Jurkat, Clone E6-1 (cell line): ENCODE measurements at regions not wholly inside any gene's neighbourhood (a gene's known extent, or its start where the extent isn't known, plus 50 kb on each side); places are given as distances from the start of the nearest gene placed in this dataset.

Experiments used
- DNase-seq: peaks from one replicate; pipeline ENCODE4 v3.0.0-alpha.2; 2011; ENCODE audit warnings: low read depth, low spot score
- H3K4me3 ChIP-seq: 2 replicates; pipeline ENCODE4 v1.5.1; 2011; ENCODE audit warnings: mild to moderate bottlenecking, low read length, control low read depth, moderate library complexity

DNA sequence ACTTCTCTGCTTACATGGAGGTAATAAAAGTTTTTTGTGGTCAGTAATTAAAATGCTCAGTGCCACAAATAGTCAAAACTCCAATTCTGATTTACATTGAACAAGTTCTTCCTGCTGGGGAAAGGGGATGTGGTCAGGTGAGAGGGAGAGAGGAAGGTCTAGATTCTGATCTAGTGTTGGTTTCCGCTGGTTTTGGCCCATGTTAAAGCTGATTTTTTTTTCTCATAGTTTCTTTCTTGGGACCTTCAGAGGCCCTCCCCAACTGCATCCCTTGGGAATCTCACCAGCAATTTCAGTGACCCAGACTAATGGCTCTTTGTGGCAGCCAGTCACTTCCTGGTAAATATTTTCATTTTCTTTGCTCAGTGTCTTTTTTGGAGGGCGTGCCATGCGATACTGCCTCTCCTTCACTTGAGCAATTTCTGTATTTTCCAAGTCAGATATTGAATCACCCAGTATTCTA, 332.7 kb downstream of the RAPGEF2 start:
- no peak for DNase-seq

GRCh38 chr4:159443975-159444374, 341.1 kb downstream of the RAPGEF2 start:
- H3K4me3 ChIP-seq = no peak overlapping the region
- no peak for DNase-seq

More for the DNA sequence above, 332.7 kb downstream of the RAPGEF2 start:
- no peak overlapping the region for H3K4me3 ChIP-seq

DNA sequence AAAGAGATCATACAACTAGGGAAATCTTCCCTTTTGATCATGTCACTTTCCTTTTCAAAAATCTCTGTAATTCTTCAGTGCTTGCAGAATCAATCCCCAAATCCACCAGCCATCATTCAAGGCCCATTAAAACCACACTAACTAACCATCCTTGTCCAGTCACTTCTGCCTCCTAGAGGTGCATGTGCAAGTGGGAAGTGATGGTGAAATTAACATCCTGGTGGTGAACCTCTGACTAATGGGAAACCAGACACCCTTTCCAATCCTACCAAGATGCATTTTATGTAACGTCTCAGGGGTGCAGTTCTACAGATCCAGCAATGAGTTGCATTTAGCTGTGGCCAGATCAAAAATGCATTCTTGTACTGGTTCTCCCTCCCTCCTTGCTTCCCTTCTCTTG, 341.8 kb downstream of the RAPGEF2 start:
- H3K4me3 ChIP-seq = no peak overlapping the region
- no peak for DNase-seq

DNA sequence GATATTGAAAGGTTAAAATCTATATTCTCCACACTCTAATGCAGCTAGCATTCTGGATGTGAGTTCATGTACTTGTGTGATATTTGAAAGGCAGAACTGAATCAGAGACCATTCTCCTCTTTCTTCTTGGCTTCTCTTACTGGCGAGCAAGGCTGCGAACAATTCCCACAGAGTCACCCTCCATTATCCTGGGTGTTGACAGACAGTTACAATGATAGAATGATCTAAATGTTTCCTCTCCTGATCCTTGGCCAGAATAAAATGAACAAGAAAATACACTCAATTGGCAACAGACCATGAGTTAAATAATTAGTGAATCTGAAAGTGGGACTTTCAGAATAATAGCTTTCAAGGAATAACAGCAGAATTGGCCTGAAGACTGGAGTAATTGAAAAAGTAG, 342.8 kb downstream of the RAPGEF2 start:
- DNase-seq = no peak
- no peak overlapping the region for H3K4me3 ChIP-seq

DNA sequence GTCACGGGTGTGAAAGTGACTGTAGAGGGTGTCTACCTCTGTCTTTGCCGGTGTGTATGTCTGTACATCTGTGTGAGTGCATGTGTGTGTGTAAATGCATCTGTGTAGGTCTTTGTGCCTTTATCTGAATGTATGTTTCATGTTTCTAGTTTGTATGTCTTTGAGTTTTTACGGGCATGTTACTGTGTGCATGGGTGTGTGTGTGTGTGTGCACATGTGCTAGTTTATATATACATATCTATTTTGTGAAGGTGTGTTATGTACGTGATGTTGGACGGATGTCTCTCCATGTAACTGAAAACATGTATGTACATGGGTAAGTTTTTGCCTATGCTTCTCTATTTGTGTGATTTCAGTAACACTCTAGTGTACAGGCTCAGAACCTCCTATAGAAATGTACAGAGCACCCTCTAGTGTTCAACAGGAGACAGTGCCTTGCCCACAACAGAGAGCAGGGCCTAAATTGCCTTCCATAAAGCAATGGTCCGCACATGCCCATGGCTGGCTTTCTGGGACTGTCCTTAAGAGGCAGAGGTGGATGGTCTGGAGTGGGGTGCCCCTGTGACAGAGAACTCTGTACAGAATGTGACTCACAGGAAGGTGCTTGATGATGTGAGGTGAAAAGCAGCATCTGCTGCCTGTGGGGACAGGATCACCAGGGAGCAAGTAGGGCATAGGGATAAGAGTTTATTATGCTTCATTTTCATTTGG, 343.5 kb downstream of the RAPGEF2 start:
- H3K4me3 ChIP-seq = no peak overlapping the region
- DNase-seq = peak; percentile 37

GRCh38 chr4:159447296-159447695, 344.4 kb downstream of the RAPGEF2 start:
- no peak overlapping the region for H3K4me3 ChIP-seq
- DNase-seq = no peak

- no peak overlapping the region for H3K4me3 ChIP-seq
- no peak for DNase-seq
Measured at GRCh38 chr4:159451006-159451405, 348.1 kb downstream of the RAPGEF2 start.

DNA sequence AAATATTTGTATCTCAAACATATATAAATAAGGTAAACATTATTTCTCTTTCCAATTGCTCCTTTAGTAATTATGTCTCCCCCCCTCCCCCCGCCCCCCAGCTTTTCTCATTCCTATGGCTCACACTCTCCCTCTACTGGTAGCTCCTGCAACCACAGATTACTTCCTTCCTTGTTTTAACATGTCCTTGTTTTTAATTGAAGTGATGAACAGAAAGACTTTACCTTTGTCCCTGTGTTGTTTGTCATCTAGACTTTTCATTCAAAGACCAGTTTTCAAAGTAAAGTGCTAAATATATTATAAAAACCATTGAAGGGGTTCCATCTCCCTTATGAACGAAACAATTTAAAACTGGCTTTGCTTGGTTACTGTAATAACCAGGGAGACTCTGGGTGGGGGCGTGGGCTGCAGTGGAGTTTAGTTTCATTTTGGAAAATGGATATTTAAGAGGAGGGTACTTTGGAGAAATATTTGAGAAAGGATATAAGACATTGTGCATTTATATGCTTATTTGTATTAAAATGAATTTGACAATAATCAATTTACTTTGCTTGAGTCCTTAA, 352.9 kb downstream of the RAPGEF2 start:
- no peak overlapping the region for H3K4me3 ChIP-seq
- peak; percentile 40 for DNase-seq

GRCh38 chr4:159460371-159460770, 357.5 kb downstream of the RAPGEF2 start:
- no peak overlapping the region for H3K4me3 ChIP-seq
- DNase-seq = no peak

GRCh38 chr4:159463235-159463634, 360.4 kb downstream of the RAPGEF2 start:
- H3K4me3 ChIP-seq = no peak overlapping the region
- no peak for DNase-seq

GRCh38 chr4:159464302-159464701, 361.4 kb downstream of the RAPGEF2 start:
- no peak overlapping the region for H3K4me3 ChIP-seq
- DNase-seq = no peak

- H3K4me3 ChIP-seq = no peak overlapping the region
- DNase-seq = no peak
Measured at GRCh38 chr4:159476886-159477285, 374.0 kb downstream of the RAPGEF2 start.

- DNase-seq = no peak
- H3K4me3 ChIP-seq = no peak overlapping the region
Measured at GRCh38 chr4:159480826-159481225, 377.9 kb downstream of the RAPGEF2 start.

GRCh38 chr4:159481936-159482335, 379.1 kb downstream of the RAPGEF2 start:
- no peak for DNase-seq
- no peak overlapping the region for H3K4me3 ChIP-seq

GRCh38 chr4:159483110-159483781, 380.4 kb downstream of the RAPGEF2 start:
- peak; percentile 84 for DNase-seq
- no peak overlapping the region for H3K4me3 ChIP-seq

DNA sequence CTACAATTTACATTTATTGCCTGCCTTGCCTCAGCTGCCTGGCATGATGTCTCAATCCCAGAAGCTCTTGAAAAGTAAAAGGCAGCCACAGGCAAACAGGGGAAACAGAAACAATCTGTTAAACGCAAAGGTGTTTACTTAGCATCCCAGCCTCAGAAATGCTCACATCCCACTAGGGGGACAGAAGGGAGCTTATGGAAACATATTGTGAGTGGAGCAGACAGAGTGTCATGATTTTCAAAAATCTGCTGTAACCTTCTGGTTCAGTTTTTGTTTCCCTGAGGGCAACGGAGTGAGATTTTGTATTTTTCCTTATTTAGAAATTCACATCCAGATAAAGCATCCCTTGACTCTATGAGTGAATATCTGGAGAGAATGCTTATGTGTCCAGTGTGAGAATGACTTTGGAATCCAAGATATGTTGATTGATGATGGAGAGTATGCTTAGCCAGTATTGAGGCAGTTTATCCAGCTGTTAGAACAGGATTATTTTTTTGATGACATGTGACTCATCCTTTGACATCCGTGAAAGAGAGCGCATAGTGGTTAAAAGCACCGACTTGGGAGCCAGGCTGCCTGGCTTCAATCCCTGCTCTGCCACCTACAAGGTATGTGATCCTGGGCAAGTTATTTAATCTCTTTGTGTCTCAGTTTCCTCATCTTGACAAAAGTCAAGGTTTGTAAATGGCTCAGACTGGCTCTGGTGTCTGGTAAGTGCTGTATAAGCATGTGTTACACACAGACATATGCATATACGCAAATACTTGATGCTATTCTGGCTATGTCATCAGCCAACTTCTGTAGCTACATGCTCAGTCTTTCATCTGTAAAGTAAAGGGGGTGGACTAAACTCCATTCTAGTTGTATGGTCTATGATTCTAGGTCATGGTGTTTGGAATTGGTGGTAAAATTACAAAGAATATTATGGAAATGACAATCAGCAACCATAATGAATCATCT, 381.2 kb downstream of the RAPGEF2 start:
- DNase-seq = no peak
- H3K4me3 ChIP-seq = no peak overlapping the region

DNA sequence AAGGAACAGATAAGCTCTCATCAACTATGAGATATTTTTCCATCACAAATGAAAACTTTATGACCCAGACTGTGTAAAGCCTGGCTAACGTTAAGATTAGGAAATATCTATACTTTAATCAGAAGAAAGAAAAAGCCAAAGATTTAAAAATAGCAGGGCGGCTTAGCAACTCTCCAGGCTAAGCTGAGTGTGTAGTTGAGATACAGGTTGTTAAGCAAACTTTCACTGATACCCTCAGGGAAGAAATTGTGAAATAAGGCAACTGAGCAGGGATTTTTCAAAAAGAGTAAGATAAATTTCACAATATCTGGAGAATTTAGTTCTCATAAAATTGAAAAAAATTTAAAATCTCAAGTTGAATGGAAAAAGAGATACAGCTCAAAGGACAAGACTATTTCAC, 382.0 kb downstream of the RAPGEF2 start:
- DNase-seq = no peak
- H3K4me3 ChIP-seq = no peak overlapping the region

GRCh38 chr4:159487284-159487747, 384.4 kb downstream of the RAPGEF2 start:
- no peak overlapping the region for H3K4me3 ChIP-seq

DNA sequence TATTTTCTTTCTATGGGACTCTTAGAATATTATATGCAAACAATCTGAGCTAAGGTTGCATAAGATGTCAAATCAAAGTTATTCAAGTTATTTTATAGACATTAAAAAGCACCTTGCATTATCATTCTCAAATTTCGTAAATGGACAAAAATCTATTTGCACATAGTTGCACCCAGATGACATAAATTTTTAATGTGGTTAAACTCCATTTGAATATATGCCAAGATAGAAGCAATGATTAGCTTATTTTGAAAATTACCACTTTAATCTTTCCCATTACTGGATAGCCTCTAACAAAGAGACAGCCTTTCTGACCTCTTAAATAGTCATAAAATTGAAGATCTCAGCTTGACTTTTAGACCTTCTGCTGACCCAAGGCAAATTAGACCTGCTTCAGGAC, 386.8 kb downstream of the RAPGEF2 start:
- no peak overlapping the region for H3K4me3 ChIP-seq

More at GRCh38 chr4:159487284-159487747, 384.4 kb downstream of the RAPGEF2 start:
- DNase-seq = peak; percentile 66

More for the DNA sequence above, 386.8 kb downstream of the RAPGEF2 start:
- DNase-seq = no peak
